Caco-2 (cell line): ENCODE measurements at regions not wholly inside any gene's neighbourhood (a gene's known extent, or its start where the extent isn't known, plus 50 kb on each side); places are given as distances from the start of the nearest gene placed in this dataset.

Experiments used
- BruUV-seq: library from RNA; stranded (reverse); fragments of 400-500 nt; replicated peaks from 2 replicates; lab custom pipeline; 2021; lab: Mats Ljungman, UMichigan
- CTCF ChIA-PET: fragments of 300-600 bp; sonication (Branson Sonifier 250); formaldehyde crosslinking; loops from one replicate; lab custom pipeline; 2022; ENCODE audit warnings: antibody characterized with exemption; lab: Charles Lee
- POLR2A ChIA-PET: fragments of 300-600 bp; sonication (Branson Sonifier 250); formaldehyde crosslinking; loops from one replicate; lab custom pipeline; 2022; ENCODE audit warnings: antibody characterized with exemption; lab: Charles Lee
- DNase-seq, 2 experiments: peaks; one replicate each; pipeline versions ENCODE4 v3.0.0 to v3.0.0-alpha.2; 2020 to 2022
- H3K27me3 ChIP-seq: replicated peaks from 2 replicates; pipeline ENCODE4 v1.6.0; 2011; ENCODE audit warnings: low read length; ENCODE audit not compliant: control insufficient read depth, insufficient read depth
- H3K36me3 ChIP-seq: 2 replicates; pipeline ENCODE4 v1.5.1; 2011; ENCODE audit warnings: low read length; ENCODE audit not compliant: control insufficient read depth, insufficient read depth
- H3K4me1 ChIP-seq: fragments of 250-450 bp; sonication (Bioruptor Pico); 2 replicates; pipeline ENCODE4 v1.5.1; 2020; ENCODE audit warnings: mild to moderate bottlenecking
- H3K4me3 ChIP-seq: 2 replicates; pipeline ENCODE4 v1.5.1; 2011; ENCODE audit warnings: low read depth, mild to moderate bottlenecking, control low read depth, low read length
- H3K9me3 ChIP-seq: fragments of 250-450 bp; sonication (Bioruptor Pico); 2 replicates; pipeline ENCODE4 v1.5.1; 2020; ENCODE audit warnings: mild to moderate bottlenecking, moderate library complexity
- H3K27ac Mint-ChIP-seq: one replicate; pipeline ENCODE4 v1.8.0; 2022; ENCODE audit warnings: mixed read lengths; ENCODE audit not compliant: unreplicated experiment
- H3K27me3 Mint-ChIP-seq: one replicate; pipeline ENCODE4 v1.8.0; 2022; ENCODE audit warnings: mixed read lengths; ENCODE audit not compliant: insufficient read depth, unreplicated experiment
- H3K36me3 Mint-ChIP-seq: one replicate; pipeline ENCODE4 v1.8.0; 2022; ENCODE audit warnings: mild to moderate bottlenecking, mixed read lengths; ENCODE audit not compliant: insufficient read depth, unreplicated experiment
- H3K4me1 Mint-ChIP-seq: one replicate; pipeline ENCODE4 v1.8.0; 2022; ENCODE audit warnings: low read depth, mixed read lengths; ENCODE audit not compliant: unreplicated experiment
- H3K4me3 Mint-ChIP-seq: one replicate; pipeline ENCODE4 v1.8.0; 2022; ENCODE audit warnings: mild to moderate bottlenecking, moderate library complexity, mixed read lengths; ENCODE audit not compliant: unreplicated experiment
- H3K9me3 Mint-ChIP-seq: one replicate; pipeline ENCODE4 v1.8.0; 2022; ENCODE audit warnings: mixed read lengths; ENCODE audit not compliant: unreplicated experiment
- intact Hi-C: fragments of 100-400 bp; cut with micrococcal nuclease; formaldehyde crosslinking; loops from one replicate; pipeline ENCODE4 v1.10.0; 2022; ENCODE audit not compliant: unreplicated experiment
- TF ChIP-seq, protein P1 (sequence below), 2 experiments: fragments of 200-600 bp in 1 of 2; IDR thresholded peaks; 1 replicate in 1 of 2; 2 replicates in 1 of 2; pipeline versions ENCODE4 v1.5.1 to v1.8.0; 2011 to 2022; ENCODE audit warnings: antibody characterized with exemption in 1 of 2, control low read depth in 1 of 2, inconsistent platforms in 1 of 2, low read depth in 1 of 2, low read length in 1 of 2, mild to moderate bottlenecking in 1 of 2, moderate library complexity in 1 of 2; ENCODE audit not compliant: insufficient read depth in 1 of 2, severe bottlenecking in 1 of 2, unreplicated experiment in 1 of 2

DNA sequence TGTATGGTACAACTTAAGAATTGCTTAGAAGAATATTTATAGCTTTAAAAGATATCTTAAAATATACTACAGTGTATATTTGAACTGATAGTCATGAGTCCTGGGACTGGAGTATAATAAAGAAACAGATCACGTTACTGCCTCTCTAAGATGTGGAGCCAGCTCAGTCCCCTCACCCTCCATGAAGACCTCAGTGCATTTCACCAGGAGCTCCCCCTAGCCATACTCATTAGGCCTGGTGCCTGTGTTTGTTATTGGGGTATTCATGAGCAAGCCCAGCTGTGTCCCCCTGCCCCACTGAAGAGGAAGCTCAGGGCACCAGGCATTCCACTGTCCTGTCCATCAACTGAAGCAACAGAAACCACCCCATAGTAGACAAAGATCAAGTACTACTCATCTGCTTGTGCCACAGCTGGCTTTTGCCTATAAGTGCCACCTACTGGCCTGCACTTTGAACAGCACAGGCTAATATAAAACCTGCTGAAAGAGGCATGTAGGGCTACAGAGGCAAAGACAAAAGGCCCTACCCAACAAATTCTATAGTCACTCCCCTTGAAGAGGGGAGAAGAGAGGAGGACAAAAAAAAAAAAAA is 850.2 kb upstream of the NUDT12 start:
- no TSS peak for BruUV-seq
- Mint-ChIP-seq H3K4me1 (peaks cover 7% of the 10 kb centered on the region), H3K36me3 (no peaks in the 10 kb centered on the region), H3K4me3 (no peak overlapping the region), H3K9me3 (no peaks in the 10 kb centered on the region), H3K27ac (no peak overlapping the region), H3K27me3 (peaks cover 5% of the 10 kb centered on the region)
- intact Hi-C loops, result loop anchor here (1.0 kb wide), 4 partner anchors 65 to 830 kb away; no protein-coding TSS in a partner anchor
- Histone ChIP-seq H3K27me3 (no peaks in the 10 kb centered on the region), H3K4me3 (no peak overlapping the region), H3K4me1 (no peaks in the 10 kb centered on the region), H3K36me3 (no peaks in the 10 kb centered on the region), H3K9me3 (no peaks in the 10 kb centered on the region)
- POLR2A ChIA-PET, result no interaction called here
- DNase-seq, result peak; percentile 59 to 61
- TF ChIP-seq, protein P1, sequence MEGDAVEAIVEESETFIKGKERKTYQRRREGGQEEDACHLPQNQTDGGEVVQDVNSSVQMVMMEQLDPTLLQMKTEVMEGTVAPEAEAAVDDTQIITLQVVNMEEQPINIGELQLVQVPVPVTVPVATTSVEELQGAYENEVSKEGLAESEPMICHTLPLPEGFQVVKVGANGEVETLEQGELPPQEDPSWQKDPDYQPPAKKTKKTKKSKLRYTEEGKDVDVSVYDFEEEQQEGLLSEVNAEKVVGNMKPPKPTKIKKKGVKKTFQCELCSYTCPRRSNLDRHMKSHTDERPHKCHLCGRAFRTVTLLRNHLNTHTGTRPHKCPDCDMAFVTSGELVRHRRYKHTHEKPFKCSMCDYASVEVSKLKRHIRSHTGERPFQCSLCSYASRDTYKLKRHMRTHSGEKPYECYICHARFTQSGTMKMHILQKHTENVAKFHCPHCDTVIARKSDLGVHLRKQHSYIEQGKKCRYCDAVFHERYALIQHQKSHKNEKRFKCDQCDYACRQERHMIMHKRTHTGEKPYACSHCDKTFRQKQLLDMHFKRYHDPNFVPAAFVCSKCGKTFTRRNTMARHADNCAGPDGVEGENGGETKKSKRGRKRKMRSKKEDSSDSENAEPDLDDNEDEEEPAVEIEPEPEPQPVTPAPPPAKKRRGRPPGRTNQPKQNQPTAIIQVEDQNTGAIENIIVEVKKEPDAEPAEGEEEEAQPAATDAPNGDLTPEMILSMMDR (IDR thresholded peaks at IDR 0.05; ENCODE audit: insufficient read depth in 1 of 2, low read depth in 1 of 2, low read length in 1 of 2, severe bottlenecking in 1 of 2, unreplicated experiment in 1 of 2), result peak; percentile 59 to 84
- CTCF ChIA-PET, result interaction anchor here (1.0 to 1.4 kb wide), 4 partner anchors 8 to 604 kb away, joined by 5 to 15 read pairs (median 8); no protein-coding TSS in a partner anchor

DNA sequence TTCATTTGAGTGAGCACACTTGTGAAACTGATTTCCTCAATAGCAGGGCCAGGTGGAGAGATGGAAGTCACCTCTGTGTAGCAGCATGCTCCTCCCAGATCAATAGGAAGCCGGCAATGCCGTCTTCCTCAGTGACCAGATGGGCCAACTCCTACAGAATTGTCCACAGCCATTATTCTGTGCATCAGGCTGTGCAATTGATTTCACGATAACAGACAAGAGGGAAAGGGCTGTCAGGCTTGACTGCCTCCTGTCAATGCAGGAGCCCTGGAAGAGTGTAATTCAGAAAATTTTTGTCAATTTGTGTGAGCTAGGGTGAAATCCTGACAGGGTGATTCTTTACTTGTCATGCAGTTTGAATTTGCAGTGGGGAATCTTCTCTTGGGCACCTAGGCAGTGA is 838.4 kb upstream of the NUDT12 start:
- Mint-ChIP-seq H3K27me3 (no peaks in the 10 kb centered on the region), H3K36me3 (no peaks in the 10 kb centered on the region), H3K4me1 (no peaks in the 10 kb centered on the region), H3K4me3 (no peak overlapping the region), H3K27ac (no peak overlapping the region), H3K9me3 (peaks cover under 1% of the 10 kb centered on the region)
- Histone ChIP-seq H3K9me3 (no peaks in the 10 kb centered on the region), H3K36me3 (no peaks in the 10 kb centered on the region), H3K4me1 (no peaks in the 10 kb centered on the region), H3K27me3 (no peaks in the 10 kb centered on the region), H3K4me3 (no peak overlapping the region)
- POLR2A ChIA-PET, result no interaction called here
- intact Hi-C loops, result no loop called here
- CTCF ChIA-PET, result no interaction called here
- no peak for DNase-seq
- TF ChIP-seq, protein P1 (IDR thresholded peaks at IDR 0.05; ENCODE audit: insufficient read depth in 1 of 2, low read depth in 1 of 2, low read length in 1 of 2, severe bottlenecking in 1 of 2, unreplicated experiment in 1 of 2), result no peak
- no TSS peak for BruUV-seq

DNA sequence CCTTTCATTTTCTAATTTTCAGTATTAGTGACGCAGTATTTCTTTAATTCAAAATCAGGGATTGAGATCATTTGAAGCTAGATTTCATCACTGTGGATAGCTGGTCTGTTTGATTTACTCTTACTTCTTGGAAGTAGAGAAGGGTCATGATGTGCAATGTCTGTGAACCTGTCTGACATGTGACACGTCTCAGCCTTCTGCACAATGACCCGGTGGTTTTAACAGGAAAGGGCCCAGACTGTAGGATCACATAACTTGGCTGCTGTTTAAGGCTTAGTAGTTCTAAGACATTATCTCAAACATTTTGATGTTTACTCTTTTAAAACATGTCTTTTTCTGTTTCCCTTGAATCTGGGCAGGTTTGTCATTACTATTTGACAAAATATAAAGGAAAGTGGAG is 823.3 kb upstream of the NUDT12 start:
- intact Hi-C loops, result no loop called here
- ChIA-PET CTCF (no interaction called here), POLR2A (no interaction called here)
- no TSS peak for BruUV-seq
- DNase-seq, result no peak
- Mint-ChIP-seq H3K9me3 (no peaks in the 10 kb centered on the region), H3K4me3 (no peak overlapping the region), H3K27me3 (no peaks in the 10 kb centered on the region), H3K4me1 (no peaks in the 10 kb centered on the region), H3K36me3 (no peaks in the 10 kb centered on the region), H3K27ac (no peak overlapping the region)
- TF ChIP-seq, protein P1 (IDR thresholded peaks at IDR 0.05; ENCODE audit: insufficient read depth in 1 of 2, low read depth in 1 of 2, low read length in 1 of 2, severe bottlenecking in 1 of 2, unreplicated experiment in 1 of 2), result no peak
- no peaks in the 10 kb centered on the region for H3K27me3 ChIP-seq
- no peak overlapping the region for H3K4me3 ChIP-seq
- H3K9me3 ChIP-seq, result no peaks in the 10 kb centered on the region
- H3K36me3 ChIP-seq, result no peaks in the 10 kb centered on the region
- no peaks in the 10 kb centered on the region for H3K4me1 ChIP-seq
